B cell (primary cell): ENCODE measurements at regions not wholly inside any gene's neighbourhood (a gene's known extent, or its start where the extent isn't known, plus 50 kb on each side); places are given as distances from the start of the nearest gene placed in this dataset.

Source experiments
- EZH2 ChIP-seq: IDR thresholded peaks from 2 replicates; pipeline ENCODE4 v1.6.1; 2012; ENCODE audit warnings: borderline replicate concordance, low read depth, mild to moderate bottlenecking, moderate library complexity, low read length; ENCODE audit not compliant: insufficient read depth, poor library complexity, severe bottlenecking
- TF ChIP-seq, protein P1 (sequence below): fragments of 200-600 bp; IDR thresholded peaks from one replicate; pipeline ENCODE4 v1.8.0; 2022; ENCODE audit warnings: antibody characterized with exemption, mild to moderate bottlenecking

DNA sequence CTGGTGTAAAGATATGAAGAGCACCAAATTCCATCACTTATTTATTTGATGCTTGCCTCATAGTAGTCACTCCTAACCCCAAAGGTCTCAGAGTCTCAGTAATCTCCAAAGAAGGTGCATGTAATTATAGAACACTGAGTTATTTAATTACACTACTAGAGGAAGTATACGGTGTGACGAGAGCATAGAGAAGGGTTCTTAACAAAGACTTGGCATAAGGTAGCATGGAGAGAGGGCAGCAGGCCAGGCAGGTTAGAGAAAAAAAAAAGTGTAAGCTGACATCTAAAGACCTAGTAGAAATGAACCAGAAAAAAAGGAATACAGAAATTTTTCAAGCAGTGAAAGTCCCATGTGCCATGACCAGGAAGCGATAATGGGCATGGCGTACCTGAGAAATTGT, 213.3 kb upstream of the TGFBR2 start:
- no peak for TF ChIP-seq EZH2
- TF ChIP-seq, protein P1, sequence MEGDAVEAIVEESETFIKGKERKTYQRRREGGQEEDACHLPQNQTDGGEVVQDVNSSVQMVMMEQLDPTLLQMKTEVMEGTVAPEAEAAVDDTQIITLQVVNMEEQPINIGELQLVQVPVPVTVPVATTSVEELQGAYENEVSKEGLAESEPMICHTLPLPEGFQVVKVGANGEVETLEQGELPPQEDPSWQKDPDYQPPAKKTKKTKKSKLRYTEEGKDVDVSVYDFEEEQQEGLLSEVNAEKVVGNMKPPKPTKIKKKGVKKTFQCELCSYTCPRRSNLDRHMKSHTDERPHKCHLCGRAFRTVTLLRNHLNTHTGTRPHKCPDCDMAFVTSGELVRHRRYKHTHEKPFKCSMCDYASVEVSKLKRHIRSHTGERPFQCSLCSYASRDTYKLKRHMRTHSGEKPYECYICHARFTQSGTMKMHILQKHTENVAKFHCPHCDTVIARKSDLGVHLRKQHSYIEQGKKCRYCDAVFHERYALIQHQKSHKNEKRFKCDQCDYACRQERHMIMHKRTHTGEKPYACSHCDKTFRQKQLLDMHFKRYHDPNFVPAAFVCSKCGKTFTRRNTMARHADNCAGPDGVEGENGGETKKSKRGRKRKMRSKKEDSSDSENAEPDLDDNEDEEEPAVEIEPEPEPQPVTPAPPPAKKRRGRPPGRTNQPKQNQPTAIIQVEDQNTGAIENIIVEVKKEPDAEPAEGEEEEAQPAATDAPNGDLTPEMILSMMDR, result no peak
